Dedifferentiated amniotic fluid mesenchymal stem cell (primary cell): ENCODE measurements at regions not wholly inside any gene's neighbourhood (a gene's known extent, or its start where the extent isn't known, plus 50 kb on each side); places are given as distances from the start of the nearest gene placed in this dataset.
"Not testable (repeated sequence)": the region's sequence is repeated elsewhere in the genome, so short reads cannot be mapped to it uniquely, and the experiment has no call there.

ENCODE experiments used
- DNase-seq: peaks from one replicate; pipeline ENCODE4 v3.0.0-alpha.2; 2016; ENCODE audit errors: extremely low spot score

DNA sequence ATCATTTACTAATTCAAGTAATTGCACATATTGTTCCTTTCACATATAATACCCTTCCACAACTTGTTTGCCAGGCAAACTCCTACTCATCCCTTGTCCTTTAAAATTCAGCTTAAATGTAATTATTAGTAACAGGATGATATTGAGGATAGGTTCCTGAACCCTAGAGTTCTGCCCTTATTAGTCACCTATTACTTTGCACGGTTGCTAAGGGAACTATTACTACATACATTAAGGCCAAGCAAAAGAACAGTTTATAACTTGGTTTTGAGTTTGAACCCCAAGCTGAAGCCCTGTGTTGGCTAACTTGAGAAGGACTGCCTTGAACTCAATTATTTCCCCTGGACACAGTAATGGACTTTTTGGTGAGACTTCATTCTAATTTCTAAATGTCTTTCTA is 529.7 kb downstream of the IGSF11 start:
- no peak for DNase-seq

- no peak for DNase-seq
Measured at GRCh38 chr3:118505784-118506183, 528.9 kb downstream of the IGSF11 start.

- DNase-seq = no peak
Measured at GRCh38 chr3:118511402-118511801, 523.2 kb downstream of the IGSF11 start.

DNA sequence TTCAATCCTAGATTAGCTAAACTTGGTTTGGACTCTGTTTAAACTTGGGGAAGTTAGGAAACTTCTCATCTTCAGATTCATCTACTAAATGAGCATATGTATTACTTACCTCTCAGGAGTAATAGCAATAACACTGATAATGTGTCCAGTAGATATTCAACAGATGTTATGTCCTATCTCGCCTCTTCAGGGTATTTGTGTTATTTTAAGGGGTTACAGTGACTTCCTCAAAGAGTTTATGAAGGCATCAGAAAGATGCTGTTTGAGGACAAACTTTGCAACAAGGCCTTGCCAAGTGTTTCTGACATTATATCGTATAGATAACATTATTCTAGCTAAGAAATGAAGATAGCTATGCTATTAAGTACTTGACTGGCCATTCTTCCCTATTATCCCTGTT is 522.3 kb downstream of the IGSF11 start:
- DNase-seq = no peak

GRCh38 chr3:118525077-118525476 is 509.6 kb downstream of the IGSF11 start:
- no peak for DNase-seq

GRCh38 chr3:118526758-118527513 is 507.7 kb downstream of the IGSF11 start:
- DNase-seq = no peak

- no peak for DNase-seq
Measured at GRCh38 chr3:118527514-118528044, 507.1 kb downstream of the IGSF11 start.

- DNase-seq = no peak
Measured at GRCh38 chr3:118529554-118529953, 505.1 kb downstream of the IGSF11 start.

DNA sequence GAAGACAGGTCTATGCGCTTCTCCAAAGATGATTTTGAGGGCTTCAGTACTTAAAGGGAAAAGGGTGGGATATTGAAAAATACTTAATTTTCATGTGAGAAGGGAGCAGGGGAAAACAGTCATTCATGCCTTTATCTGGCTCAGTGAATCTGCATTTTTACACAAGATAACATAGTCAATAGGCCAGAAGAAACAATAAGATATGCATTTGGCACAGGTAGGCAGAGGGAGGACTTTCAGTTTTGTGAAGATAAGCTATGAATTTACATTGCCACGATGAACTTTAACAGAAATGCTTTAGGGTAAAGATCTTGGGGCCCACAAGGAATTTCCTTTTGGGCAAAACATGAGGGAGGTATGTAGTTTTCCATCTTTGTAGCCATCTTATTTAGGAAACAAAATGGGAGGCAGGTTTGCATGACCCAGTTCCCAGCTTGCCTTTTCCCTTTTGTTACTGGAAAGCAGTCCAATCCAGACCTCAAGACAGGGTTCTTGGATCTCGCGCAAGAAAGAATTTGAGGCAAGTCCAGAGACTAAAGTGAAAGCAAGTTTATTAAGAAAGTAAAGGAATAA is 504.2 kb downstream of the IGSF11 start:
- no peak for DNase-seq

DNA sequence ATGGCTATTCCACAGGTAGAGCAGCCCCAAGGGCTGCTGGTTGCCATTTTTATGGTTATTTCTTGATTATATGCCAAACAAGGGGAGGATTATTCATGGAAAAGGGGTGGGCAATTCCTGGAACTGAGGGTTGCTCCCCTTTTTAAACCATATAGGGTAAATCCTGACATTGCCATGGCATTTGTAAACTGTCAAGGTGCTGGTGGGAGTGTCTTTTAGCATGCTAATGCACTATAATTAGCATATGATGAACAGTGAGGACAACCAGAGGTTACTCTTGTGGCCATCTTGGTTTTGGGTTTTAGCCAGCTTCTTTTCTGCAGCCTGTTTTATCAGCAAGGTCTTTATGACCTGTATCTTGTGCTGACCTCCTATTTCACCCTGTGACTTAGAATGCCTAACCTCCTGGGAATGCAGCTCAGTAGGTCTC is 503.7 kb downstream of the IGSF11 start:
- DNase-seq = not testable (repeated sequence)

DNA sequence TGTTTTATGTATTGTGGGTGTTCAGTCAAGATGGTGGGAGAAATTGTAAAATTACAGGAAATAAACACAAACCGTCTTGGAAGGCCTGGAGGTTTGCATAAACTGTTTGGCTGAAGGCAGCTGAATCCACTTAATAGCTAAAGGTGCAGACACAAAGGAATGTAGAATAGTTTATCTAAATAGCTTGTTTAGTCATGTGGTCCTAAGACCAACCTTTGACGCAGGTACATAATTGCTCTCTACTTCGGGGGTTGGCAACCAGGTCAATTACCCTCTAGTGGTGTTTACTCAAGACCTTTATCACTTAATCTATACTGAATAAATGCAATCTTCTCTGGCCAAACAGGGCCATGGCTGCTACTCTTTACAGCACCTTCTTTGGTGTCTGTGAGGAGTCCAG is 502.8 kb downstream of the IGSF11 start:
- DNase-seq = no peak

DNA sequence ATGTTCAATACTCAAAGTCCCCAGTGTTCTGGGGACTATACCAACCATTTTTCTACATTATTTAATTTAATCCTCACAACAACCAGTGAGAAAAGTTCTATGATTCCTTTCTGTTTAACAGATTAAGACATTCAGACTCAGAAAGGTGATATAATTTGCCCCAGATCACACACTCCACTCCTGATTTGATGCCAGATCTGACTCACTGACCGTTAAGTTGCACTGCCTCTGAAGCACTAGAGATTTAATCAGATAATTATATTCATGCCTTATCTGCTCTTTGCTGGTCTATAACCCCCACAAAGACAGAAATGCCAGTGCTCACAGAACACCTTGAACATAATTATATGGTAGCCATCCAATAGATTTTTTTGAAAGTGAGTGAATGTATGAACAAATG is 501.0 kb downstream of the IGSF11 start:
- no peak for DNase-seq

DNA sequence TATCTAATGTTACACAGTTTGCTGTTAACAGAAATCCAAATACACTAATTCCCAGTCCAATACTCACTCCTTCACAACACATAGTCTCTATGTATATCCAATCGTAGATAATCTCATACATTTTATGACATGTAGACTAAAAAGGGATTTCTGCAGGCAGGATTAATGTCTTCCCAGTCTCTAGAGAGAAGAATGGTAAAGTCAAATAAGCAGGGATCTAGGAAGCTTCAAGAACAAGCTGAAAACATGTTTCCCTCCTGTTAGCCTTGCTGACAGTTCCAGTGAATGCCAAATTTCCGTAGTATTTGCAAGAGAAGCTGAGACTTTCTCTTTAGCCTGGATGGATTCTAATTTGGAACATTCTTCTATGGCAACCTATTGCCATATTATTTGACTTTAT is 500.1 kb downstream of the IGSF11 start:
- no peak for DNase-seq

- no peak for DNase-seq
Measured at GRCh38 chr3:118536764-118537163, 497.9 kb downstream of the IGSF11 start.

DNA sequence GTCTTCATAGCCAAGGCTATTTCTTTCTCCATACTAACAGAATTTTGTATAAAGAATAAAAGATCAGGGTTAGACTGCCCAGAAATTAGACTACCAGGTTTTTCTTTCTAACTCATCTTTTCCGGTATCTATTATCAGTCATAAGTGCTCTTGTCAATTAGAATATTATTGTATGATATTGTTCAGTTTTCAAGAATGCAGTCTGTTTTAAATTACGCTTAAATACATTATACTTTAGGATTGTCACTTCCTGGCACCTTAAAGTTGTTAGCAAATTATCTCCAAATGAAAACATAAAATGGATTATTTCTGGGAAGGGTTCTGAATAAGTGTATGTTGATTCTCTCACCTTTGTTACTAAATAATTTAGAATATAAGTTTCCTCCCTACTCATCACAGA is 497.2 kb downstream of the IGSF11 start:
- DNase-seq = no peak

- DNase-seq = no peak
Measured at GRCh38 chr3:118538187-118538586, 496.5 kb downstream of the IGSF11 start.

GRCh38 chr3:118539820-118540447 is 494.7 kb downstream of the IGSF11 start:
- not testable (repeated sequence) for DNase-seq

DNA sequence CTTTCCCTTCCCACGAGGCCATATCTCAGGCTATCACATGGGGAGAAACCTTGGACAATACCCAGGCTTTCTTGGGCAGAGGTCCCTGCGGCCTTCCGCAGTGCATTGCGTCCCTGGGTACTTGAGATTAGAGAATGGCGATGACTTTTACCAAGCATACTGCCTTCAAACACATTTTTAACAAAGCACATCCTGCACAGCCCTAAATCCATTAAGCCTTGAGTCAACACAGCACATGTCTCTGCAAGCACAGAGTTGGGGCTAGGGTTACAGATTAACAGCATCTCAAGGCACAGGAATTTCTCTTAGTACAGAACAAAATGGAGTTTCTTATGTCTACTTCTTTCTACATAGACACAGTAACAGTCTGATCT is 494.2 kb downstream of the IGSF11 start:
- DNase-seq = not testable (repeated sequence)

DNA sequence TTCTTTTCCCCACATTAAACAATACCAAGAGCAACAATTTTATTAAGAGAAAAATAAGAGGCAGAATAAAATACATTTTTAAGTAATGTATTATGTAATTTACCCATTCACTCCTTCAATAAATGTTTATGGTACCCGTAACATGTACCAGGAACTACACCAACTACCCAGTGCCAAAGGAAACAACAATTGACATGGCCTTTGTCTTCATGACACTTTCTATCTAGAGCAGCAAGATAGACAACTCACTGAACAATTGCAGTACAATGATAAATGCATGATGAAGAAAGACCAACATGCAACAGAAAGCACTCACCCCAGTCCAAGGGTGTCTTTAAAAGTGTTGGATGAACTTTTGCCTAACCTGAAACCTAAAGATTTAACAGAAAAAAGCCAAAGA is 493.8 kb downstream of the IGSF11 start:
- no peak for DNase-seq

- DNase-seq = no peak
Measured at GRCh38 chr3:118541796-118542195, 492.9 kb downstream of the IGSF11 start.

- no peak for DNase-seq
Measured at GRCh38 chr3:118543832-118544231, 490.8 kb downstream of the IGSF11 start.

GRCh38 chr3:118544458-118544857 is 490.2 kb downstream of the IGSF11 start:
- DNase-seq = no peak

- DNase-seq = no peak
Measured at GRCh38 chr3:118548434-118548833, 486.2 kb downstream of the IGSF11 start.
